Naive B cell (primary cell): ENCODE measurements at regions not wholly inside any gene's neighbourhood (a gene's known extent, or its start where the extent isn't known, plus 50 kb on each side); places are given as distances from the start of the nearest gene placed in this dataset.

Experiments
- ATAC-seq, 2 donors: fragments of 150-1000 bp; cut with Tn5 transposase; 2 replicates each; pipeline ENCODE4 v1.10.0; 2021; ENCODE audit warnings: low read depth in 2 of 2, mild to moderate bottlenecking in 2 of 2, moderate library complexity in 2 of 2
- DNase-seq: peaks from one replicate; pipeline ENCODE4 v3.0.0; 2022
- H3K27ac Mint-ChIP-seq, 6 donors: one replicate each; pipeline ENCODE4 v1.8.0; 2020 to 2022; ENCODE audit warnings: mild to moderate bottlenecking in 6 of 6, mixed read lengths in 6 of 6, moderate library complexity in 5 of 6, inconsistent platforms in 2 of 6
- H3K27me3 Mint-ChIP-seq, 3 donors: one replicate each; pipeline ENCODE4 v1.8.0; 2021 to 2022; ENCODE audit warnings: mixed read lengths in 3 of 3, mild to moderate bottlenecking in 1 of 3
- H3K36me3 Mint-ChIP-seq, 2 donors: one replicate each; pipeline ENCODE4 v1.8.0; 2020 to 2022; ENCODE audit warnings: mixed read lengths in 2 of 2, inconsistent platforms in 1 of 2, mild to moderate bottlenecking in 1 of 2
- H3K4me1 Mint-ChIP-seq, 3 donors: one replicate each; pipeline ENCODE4 v1.8.0; 2020 to 2022; ENCODE audit warnings: mixed read lengths in 3 of 3, inconsistent platforms in 1 of 3, mild to moderate bottlenecking in 1 of 3, moderate library complexity in 1 of 3
- H3K4me3 Mint-ChIP-seq, 8 donors: one replicate each; pipeline ENCODE4 v1.8.0; 2020 to 2022; ENCODE audit warnings: mild to moderate bottlenecking in 8 of 8, mixed read lengths in 8 of 8, moderate library complexity in 8 of 8, inconsistent platforms in 2 of 8
- H3K9me3 Mint-ChIP-seq, 7 donors: one replicate each; pipeline ENCODE4 v1.8.0; 2020 to 2022; ENCODE audit warnings: mixed read lengths in 7 of 7, mild to moderate bottlenecking in 5 of 7, inconsistent platforms in 2 of 7, moderate library complexity in 1 of 7

- Mint-ChIP-seq H3K4me3 (no peak overlapping the region), H3K27me3 (no peaks in the 10 kb centered on the region), H3K27ac (no peak overlapping the region), H3K36me3 (peaks cover 0 to 4% of the 10 kb centered on the region in 2 donors), H3K4me1 (no peaks in the 10 kb centered on the region), H3K9me3 (peaks cover 13 to 42% (median 19%) of the 10 kb centered on the region in 7 donors)
- ATAC-seq: no peak
- no peak for DNase-seq
Observed at GRCh38 chr15:26477044-26477443, 295.8 kb downstream of the GABRB3 start.

GRCh38 chr15:26475554-26475953 lies 297.3 kb downstream of the GABRB3 start:
- H3K27ac Mint-ChIP-seq: no peak overlapping the region
- no peak for DNase-seq

DNA sequence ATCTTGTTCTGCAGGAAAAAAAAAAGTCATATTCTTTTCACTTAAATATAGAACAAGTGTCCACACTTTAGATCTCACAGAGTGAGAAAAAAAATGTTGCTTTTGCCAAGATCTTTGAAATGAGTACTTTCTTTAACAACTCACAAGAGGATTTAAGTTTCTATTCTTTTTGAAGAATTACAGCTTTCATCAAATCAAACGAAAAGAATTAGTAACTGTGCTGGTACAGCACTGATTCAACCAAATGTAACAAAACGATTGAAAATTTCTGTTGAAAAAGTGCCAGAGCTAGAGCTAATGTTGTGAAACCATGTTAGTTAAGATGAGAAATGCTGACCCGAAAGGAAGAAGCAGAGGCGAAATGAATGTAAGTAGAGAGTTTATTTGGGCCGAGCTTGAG lies 300.2 kb downstream of the GABRB3 start:
- H3K27me3 Mint-ChIP-seq: no peaks in the 10 kb centered on the region
- H3K36me3 Mint-ChIP-seq: peaks cover 0 to 2% of the 10 kb centered on the region in 2 donors
- no peak overlapping the region for H3K27ac Mint-ChIP-seq
- H3K9me3 Mint-ChIP-seq: peaks cover 14 to 47% (median 26%) of the 10 kb centered on the region in 7 donors
- H3K4me1 Mint-ChIP-seq: no peaks in the 10 kb centered on the region
- ATAC-seq (no peak), DNase-seq (no peak)
- no peak overlapping the region for H3K4me3 Mint-ChIP-seq

More at GRCh38 chr15:26475554-26475953, 297.3 kb downstream of the GABRB3 start:
- Mint-ChIP-seq H3K9me3 (peaks cover 9 to 46% (median 16%) of the 10 kb centered on the region in 7 donors), H3K4me1 (no peaks in the 10 kb centered on the region), H3K36me3 (peaks cover 0 to 4% of the 10 kb centered on the region in 2 donors), H3K4me3 (no peak overlapping the region), H3K27me3 (no peaks in the 10 kb centered on the region)
- ATAC-seq: no peak

GRCh38 chr15:26461847-26462608 lies 310.8 kb downstream of the GABRB3 start:
- no peak for ATAC-seq

GRCh38 chr15:26460165-26460564 lies 312.7 kb downstream of the GABRB3 start:
- Mint-ChIP-seq H3K4me1 (no peaks in the 10 kb centered on the region), H3K27ac (no peak overlapping the region), H3K4me3 (no peak overlapping the region), H3K27me3 (no peaks in the 10 kb centered on the region), H3K36me3 (no peaks in the 10 kb centered on the region), H3K9me3 (peaks cover 16 to 45% (median 25%) of the 10 kb centered on the region in 7 donors)
- ATAC-seq: no peak
- no peak for DNase-seq

More at GRCh38 chr15:26461847-26462608, 310.8 kb downstream of the GABRB3 start:
- H3K36me3 Mint-ChIP-seq: no peaks in the 10 kb centered on the region
- H3K4me3 Mint-ChIP-seq: no peak overlapping the region
- DNase-seq: no peak
- H3K27ac Mint-ChIP-seq: no peak overlapping the region
- peaks cover 15 to 32% (median 22%) of the 10 kb centered on the region in 7 donors for H3K9me3 Mint-ChIP-seq
- no peaks in the 10 kb centered on the region for H3K27me3 Mint-ChIP-seq
- H3K4me1 Mint-ChIP-seq: no peaks in the 10 kb centered on the region

DNA sequence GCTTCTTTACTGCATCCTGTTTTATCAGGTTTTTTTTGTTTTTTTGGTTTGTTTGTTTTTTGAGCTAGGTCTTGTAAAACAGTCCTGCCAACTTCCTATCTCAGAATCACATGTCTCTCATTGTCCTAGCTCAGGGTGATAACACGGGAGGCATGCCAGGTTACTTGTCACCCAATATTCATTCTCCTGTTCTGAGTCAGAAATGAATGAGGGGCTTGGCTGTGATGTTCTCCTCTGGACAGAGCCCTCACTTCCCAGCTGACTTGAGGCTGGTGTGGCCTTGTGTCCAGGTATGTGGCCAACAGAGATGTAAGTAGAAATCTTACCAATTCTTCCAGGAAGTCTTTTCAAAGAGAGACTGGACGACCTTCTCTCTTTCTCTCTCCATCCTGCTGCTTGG lies 317.0 kb downstream of the GABRB3 start:
- Mint-ChIP-seq H3K9me3 (peaks cover 13 to 64% (median 25%) of the 10 kb centered on the region in 7 donors), H3K4me3 (no peak overlapping the region), H3K4me1 (no peaks in the 10 kb centered on the region), H3K27me3 (no peaks in the 10 kb centered on the region), H3K27ac (no peak overlapping the region), H3K36me3 (no peaks in the 10 kb centered on the region)
- ATAC-seq: no peak
- DNase-seq: no peak

- no peak for DNase-seq
- Mint-ChIP-seq H3K36me3 (no peaks in the 10 kb centered on the region), H3K4me1 (no peaks in the 10 kb centered on the region), H3K27me3 (no peaks in the 10 kb centered on the region), H3K27ac (no peak overlapping the region), H3K4me3 (no peak overlapping the region), H3K9me3 (peaks cover 11 to 52% (median 26%) of the 10 kb centered on the region in 7 donors)
- ATAC-seq: no peak
Observed at GRCh38 chr15:26453914-26454313, 319.0 kb downstream of the GABRB3 start.

GRCh38 chr15:26451995-26452394 lies 320.9 kb downstream of the GABRB3 start:
- no peak for ATAC-seq
- Mint-ChIP-seq H3K4me3 (no peak overlapping the region), H3K9me3 (peaks cover 10 to 36% (median 20%) of the 10 kb centered on the region in 7 donors), H3K27me3 (no peaks in the 10 kb centered on the region), H3K4me1 (no peaks in the 10 kb centered on the region), H3K36me3 (no peaks in the 10 kb centered on the region), H3K27ac (no peak overlapping the region)
- DNase-seq: no peak

- no peak for DNase-seq
- no peaks in the 10 kb centered on the region for H3K27me3 Mint-ChIP-seq
- H3K4me3 Mint-ChIP-seq: no peak overlapping the region
- no peaks in the 10 kb centered on the region for H3K4me1 Mint-ChIP-seq
- H3K27ac Mint-ChIP-seq: no peak overlapping the region
- no peaks in the 10 kb centered on the region for H3K36me3 Mint-ChIP-seq
- ATAC-seq: no peak
- H3K9me3 Mint-ChIP-seq: peaks cover 4 to 14% (median 9%) of the 10 kb centered on the region in 7 donors
Observed at GRCh38 chr15:26449291-26449690, 323.6 kb downstream of the GABRB3 start.

DNA sequence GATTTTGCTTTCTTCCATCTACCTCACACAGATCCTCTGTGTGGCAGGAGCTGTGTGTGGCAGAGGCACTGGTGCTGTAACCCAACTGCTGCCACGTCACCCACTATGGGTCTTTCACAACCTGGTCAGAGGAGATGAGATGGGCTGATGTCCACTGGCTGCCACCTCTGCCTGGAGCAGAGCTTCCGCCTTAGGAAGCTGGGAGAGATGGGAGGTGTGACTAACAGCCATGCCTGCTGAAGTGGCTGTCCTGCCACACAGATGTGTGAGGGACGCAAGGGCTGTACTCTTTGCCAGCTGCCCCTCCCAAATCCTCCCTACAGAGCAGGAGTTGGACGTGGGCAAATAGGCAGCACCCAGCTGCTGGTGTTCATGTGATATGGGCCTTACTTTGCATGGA lies 329.5 kb downstream of the GABRB3 start:
- no peak overlapping the region for H3K4me3 Mint-ChIP-seq
- no peaks in the 10 kb centered on the region for H3K36me3 Mint-ChIP-seq

GRCh38 chr15:26442680-26443079 lies 330.2 kb downstream of the GABRB3 start:
- Mint-ChIP-seq H3K27me3 (no peaks in the 10 kb centered on the region), H3K27ac (no peak overlapping the region), H3K4me1 (no peaks in the 10 kb centered on the region), H3K9me3 (peaks cover 0 to 16% (median 4%) of the 10 kb centered on the region in 7 donors), H3K4me3 (no peak overlapping the region), H3K36me3 (no peaks in the 10 kb centered on the region)
- no peak for DNase-seq
- no peak for ATAC-seq

More for the DNA sequence above, 329.5 kb downstream of the GABRB3 start:
- DNase-seq (no peak), ATAC-seq (no peak)
- Mint-ChIP-seq H3K27me3 (no peaks in the 10 kb centered on the region), H3K27ac (no peak overlapping the region), H3K9me3 (peaks cover 0 to 16% (median 3%) of the 10 kb centered on the region in 7 donors), H3K4me1 (no peaks in the 10 kb centered on the region)

- no peaks in the 10 kb centered on the region for H3K36me3 Mint-ChIP-seq
- DNase-seq (no peak), ATAC-seq (no peak)
- H3K27me3 Mint-ChIP-seq: no peaks in the 10 kb centered on the region
- no peak overlapping the region for H3K27ac Mint-ChIP-seq
- peaks cover 0 to 21% (median 11%) of the 10 kb centered on the region in 7 donors for H3K9me3 Mint-ChIP-seq
- H3K4me1 Mint-ChIP-seq: no peaks in the 10 kb centered on the region
- H3K4me3 Mint-ChIP-seq: no peak overlapping the region
Observed at GRCh38 chr15:26439681-26440080, 333.2 kb downstream of the GABRB3 start.

DNA sequence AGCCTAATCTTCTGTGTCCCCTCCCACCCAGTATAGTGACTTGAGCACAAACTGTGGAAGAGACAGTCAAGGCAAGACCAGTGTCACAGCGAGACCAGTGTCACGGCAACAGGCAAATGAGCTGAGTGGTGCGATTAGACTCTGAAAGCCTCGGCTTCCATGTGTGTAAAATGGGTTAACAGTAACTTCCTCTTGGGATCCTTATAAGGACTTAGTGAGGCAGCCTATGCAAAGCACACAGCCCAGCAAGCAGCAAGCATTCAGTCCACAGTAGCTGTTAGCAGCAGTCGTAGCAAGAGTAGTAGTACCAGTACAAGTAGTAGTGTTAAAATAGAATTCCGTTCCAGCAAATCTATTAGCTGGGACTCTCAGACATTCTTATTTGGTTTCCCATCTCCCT lies 334.1 kb downstream of the GABRB3 start:
- Mint-ChIP-seq H3K4me3 (no peak overlapping the region), H3K4me1 (no peaks in the 10 kb centered on the region), H3K27ac (peak overlapping the region in 1 of 6 donors; percentile 29), H3K9me3 (peaks cover 0 to 23% (median 11%) of the 10 kb centered on the region in 7 donors), H3K36me3 (no peaks in the 10 kb centered on the region), H3K27me3 (no peaks in the 10 kb centered on the region)
- no peak for ATAC-seq
- DNase-seq: no peak

DNA sequence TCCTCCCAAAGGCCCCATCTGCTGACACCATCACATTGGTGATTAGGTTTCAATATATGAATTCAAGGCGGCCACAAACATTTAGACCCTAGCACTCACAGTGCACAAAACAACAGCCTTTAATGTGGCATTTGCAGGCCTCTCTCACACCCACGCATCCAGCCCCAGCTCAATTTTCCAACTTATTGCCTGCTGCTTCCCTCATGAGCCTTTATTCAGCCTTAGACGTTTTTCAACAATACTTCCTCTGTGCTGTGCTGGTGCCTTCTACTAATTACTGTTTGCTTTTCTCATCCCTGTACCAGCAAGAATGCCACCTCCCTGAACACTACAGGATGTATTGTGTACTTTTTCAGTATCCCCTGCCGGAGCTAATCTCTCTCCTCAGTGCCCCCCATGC lies 334.6 kb downstream of the GABRB3 start:
- peaks cover under 1 to 23% (median 11%) of the 10 kb centered on the region in 7 donors for H3K9me3 Mint-ChIP-seq
- H3K4me3 Mint-ChIP-seq: no peak overlapping the region
- H3K36me3 Mint-ChIP-seq: no peaks in the 10 kb centered on the region

More for the DNA sequence above, 334.6 kb downstream of the GABRB3 start:
- ATAC-seq (no peak), DNase-seq (no peak)
- no peaks in the 10 kb centered on the region for H3K4me1 Mint-ChIP-seq
- no peaks in the 10 kb centered on the region for H3K27me3 Mint-ChIP-seq
- H3K27ac Mint-ChIP-seq: peak overlapping the region in 1 of 6 donors; percentile 29
